NOMO-1 treated with DMSO at 0.1 percent for 48 hours (cell line): ENCODE measurements at regions not wholly inside any gene's neighbourhood (a gene's known extent, or its start where the extent isn't known, plus 50 kb on each side); places are given as distances from the start of the nearest gene placed in this dataset.

ENCODE experiments used
- DNase-seq: peaks from one replicate; lab custom pipeline; 2025; ENCODE audit not compliant: unreplicated experiment; lab: John Stamatoyannopoulos, UW

DNA sequence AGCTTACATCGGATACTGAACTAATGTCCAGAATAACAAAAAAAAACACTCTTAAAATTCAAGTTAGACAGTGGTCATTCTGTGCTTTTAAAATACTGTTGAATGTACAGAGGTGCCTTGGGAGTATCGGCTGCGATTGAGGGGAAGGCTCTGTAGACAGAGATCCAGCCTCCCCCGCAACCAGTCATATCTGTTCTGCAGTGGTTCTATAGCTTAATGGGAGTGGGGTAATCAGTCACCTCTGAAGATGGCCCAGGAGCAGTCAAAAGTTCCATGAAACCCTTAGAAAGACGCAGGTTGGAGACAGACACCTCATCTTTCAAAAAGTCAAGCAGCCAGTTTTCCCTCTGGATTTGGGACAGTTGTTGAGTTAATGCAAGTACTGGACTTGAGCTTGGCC, 1486.6 kb upstream of the TMEM132C start:
- DNase-seq, result no peak

DNA sequence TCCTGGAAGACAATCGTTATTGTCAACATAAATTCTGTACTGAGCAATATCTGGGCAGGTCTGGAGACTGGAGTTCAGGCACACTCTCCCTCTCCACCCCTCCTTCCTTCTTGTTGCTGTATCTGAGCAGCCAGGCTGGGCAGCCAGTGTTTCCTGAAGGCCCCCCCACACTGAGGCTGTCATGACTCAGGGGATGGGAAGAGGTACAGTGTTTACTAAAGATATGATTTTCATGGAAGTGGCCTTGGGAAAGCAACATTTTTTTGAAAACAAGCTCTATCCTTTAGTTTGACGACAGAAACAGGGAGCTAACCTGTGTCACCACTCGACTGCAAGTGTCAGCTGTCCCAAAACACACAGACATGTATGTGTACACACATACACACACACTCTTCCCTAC, 1485.4 kb upstream of the TMEM132C start:
- DNase-seq, result no peak

GRCh38 chr12:126782083-126782482, 1484.9 kb upstream of the TMEM132C start:
- DNase-seq, result no peak

DNA sequence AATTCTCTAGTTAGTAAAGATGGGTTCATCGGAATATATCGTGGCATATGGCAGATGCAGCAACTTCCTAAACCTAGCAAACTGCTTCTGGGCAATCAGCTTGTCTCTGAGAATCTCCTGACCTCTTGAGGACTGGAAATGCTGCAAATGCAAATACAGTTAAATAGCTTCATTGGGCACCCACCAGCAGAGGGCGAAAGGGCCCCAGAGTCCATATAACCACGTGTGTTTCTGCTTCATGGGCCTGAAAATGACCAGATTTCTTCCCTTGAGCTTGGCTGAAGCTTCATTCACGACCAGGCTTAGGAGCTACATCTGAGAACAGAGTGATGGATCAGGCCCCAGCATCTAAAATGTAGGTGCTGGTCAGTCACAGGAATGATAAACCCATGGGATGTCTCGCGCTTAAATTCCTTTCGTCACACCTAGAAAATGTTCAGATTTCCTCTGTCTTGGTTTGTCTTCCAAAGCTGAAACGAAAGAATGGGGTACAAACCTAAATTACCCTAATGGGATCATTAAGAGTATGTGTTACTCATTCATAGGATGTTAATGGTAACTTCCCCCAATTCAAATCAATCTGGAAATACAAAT, 1482.5 kb upstream of the TMEM132C start:
- no peak for DNase-seq

GRCh38 chr12:126789963-126790362, 1477.0 kb upstream of the TMEM132C start:
- no peak for DNase-seq

- no peak for DNase-seq
These were observed 1475.8 kb upstream of the TMEM132C start for GRCh38 chr12:126791122-126791521.

DNA sequence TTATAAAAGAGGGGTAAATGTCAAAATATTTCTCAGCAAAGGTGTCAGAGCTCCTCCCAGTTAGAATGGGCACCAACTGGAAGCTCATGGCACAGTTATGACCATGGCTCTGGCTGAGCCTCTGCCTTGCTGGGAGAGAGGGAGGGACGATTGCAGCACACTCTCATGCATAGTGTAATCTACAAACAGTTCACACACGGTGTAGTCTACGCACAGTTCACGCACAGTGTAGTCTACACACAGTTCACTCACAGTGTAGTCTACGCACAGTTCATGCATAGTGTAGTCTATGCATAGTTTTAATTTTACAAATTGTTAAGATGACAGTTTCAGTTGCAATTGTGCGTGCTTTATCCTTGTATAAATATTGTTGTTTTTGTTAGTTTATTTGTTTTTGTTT, 1474.6 kb upstream of the TMEM132C start:
- DNase-seq, result no peak

DNA sequence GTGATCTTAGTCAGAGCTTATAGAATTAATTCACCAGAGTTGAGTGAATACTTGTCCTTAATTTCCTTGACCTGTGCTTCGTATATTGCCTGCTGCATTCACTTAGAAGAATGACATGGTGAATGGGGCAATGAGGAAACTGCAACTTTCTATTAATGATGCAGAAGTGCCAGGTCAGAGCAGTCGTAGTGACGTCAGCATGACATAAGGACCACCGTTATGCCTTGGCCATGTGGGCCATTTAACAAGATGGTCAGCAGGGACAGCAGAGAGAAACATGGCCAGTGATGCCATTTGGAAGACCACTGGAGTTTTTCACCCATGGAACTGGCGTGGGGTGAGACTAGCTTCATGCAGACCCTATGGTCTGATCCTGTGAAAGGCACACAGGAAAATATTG, 1469.4 kb upstream of the TMEM132C start:
- no peak for DNase-seq

DNA sequence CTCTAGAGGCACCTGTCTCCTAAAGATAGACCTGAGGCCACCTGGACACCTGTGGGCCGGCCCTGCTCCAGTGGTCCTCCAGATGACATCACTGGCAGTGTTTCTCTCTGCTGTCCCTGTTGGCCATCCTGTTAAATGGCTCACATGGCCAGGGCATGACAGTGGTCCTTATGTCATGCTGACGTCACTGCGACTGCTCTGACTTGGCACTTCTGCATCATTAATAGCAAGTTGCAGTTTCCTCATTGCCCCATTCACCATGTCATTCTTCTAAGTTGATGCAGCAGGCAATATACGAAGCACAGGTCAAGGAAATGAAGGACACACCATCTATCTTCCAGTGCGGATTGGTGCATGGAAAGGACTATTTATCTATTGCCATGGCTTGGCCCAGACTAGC, 1468.5 kb upstream of the TMEM132C start:
- DNase-seq, result no peak

GRCh38 chr12:126807312-126807865, 1459.6 kb upstream of the TMEM132C start:
- DNase-seq, result no peak

GRCh38 chr12:126811391-126811790, 1455.6 kb upstream of the TMEM132C start:
- DNase-seq, result no peak

- no peak for DNase-seq
These were observed 1447.4 kb upstream of the TMEM132C start for GRCh38 chr12:126819554-126819953.

GRCh38 chr12:126830778-126831680, 1435.9 kb upstream of the TMEM132C start:
- no peak for DNase-seq

GRCh38 chr12:126837697-126838096, 1429.3 kb upstream of the TMEM132C start:
- DNase-seq, result no peak

GRCh38 chr12:126843915-126844669, 1422.9 kb upstream of the TMEM132C start:
- DNase-seq, result no peak

- no peak for DNase-seq
These were observed 1419.9 kb upstream of the TMEM132C start for GRCh38 chr12:126847005-126847629.

DNA sequence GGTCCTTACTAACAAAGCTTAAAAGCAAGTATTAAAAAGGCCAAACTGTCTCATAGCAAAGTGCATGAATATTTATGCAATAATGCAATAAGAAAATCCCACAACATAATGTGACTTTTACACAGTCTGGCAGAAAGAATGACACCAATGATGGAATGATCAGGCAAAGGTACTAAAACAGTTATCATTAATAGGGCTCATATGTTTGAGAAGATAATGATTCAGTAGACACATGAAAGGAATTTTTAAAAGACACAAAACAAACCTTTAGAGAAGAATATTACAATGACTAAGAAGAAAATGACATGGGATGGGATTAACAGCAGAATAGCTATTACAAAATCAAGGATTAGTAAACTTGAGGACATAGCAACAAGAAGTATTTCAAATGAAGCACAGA, 1411.2 kb upstream of the TMEM132C start:
- no peak for DNase-seq

- DNase-seq, result no peak
These were observed 1410.0 kb upstream of the TMEM132C start for GRCh38 chr12:126856958-126857357.

- DNase-seq, result no peak
These were observed 1408.4 kb upstream of the TMEM132C start for GRCh38 chr12:126858560-126858959.

- DNase-seq, result no peak
These were observed 1406.8 kb upstream of the TMEM132C start for GRCh38 chr12:126860210-126860609.

DNA sequence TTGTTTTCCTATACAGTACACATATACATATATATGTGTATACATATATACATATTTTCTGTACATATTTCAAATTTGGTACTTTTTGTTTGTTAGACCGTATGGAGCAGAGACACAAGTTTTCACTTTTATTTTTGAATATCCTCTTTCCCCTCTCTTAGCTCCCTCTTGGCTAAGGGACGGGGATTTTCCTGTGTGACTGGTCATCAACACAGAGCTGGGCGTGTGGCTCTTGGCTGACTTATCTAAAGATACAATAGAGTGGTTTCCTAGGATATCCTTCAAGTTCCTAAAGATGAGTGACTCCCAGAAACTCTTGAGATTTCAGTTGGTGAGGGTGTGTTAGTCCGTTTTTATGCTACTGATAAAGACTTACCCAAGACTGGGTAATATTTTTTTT, 1404.5 kb upstream of the TMEM132C start:
- DNase-seq, result no peak
